GM12878 (cell line): ENCODE measurements at regions not wholly inside any gene's neighbourhood (a gene's known extent, or its start where the extent isn't known, plus 50 kb on each side); places are given as distances from the start of the nearest gene placed in this dataset.

Experiments
- ATAC-seq: fragments of 200-7000 bp; cut with Tn5 transposase; 3 replicates; pipeline ENCODE4 v1.9.1; 2020; ENCODE audit warnings: mild to moderate bottlenecking, moderate library complexity
- BruUV-seq: library from RNA; stranded (reverse); fragments of 400-500 nt; replicated peaks from 2 replicates; lab custom pipeline; 2021; lab: Mats Ljungman, UMichigan
- CTCF ChIA-PET: fragments of 300-600 bp; sonication (Branson Sonifier 250); formaldehyde crosslinking; extraction: SDS; loops from one replicate; lab custom pipeline; 2021; ENCODE audit warnings: inconsistent platforms; lab: Yijun Ruan, JAX
- POLR2A ChIA-PET: fragments of 350-600 bp; formaldehyde crosslinking; extraction: SDS; loops from one replicate; lab custom pipeline; 2021; ENCODE audit warnings: inconsistent platforms; lab: Charles Lee
- RAD21 ChIA-PET: fragments of 300-600 bp; sonication (Branson Sonifier 250); formaldehyde crosslinking; loops from one replicate; lab custom pipeline; 2023; ENCODE audit warnings: antibody characterized with exemption; ENCODE audit not compliant: unreplicated experiment; lab: Charles Lee
- SMC1A ChIA-PET: fragments of 300-600 bp; sonication (Branson Sonifier 250); formaldehyde crosslinking; loops from one replicate; lab custom pipeline; 2023; ENCODE audit not compliant: unreplicated experiment, uncharacterized antibody; lab: Charles Lee
- DNase-seq: peaks from one replicate; pipeline ENCODE4 v3.0.0-alpha.2; 2011; ENCODE audit warnings: low read depth, low spot score
- FAIRE-seq: peaks from 3 replicates; lab custom pipeline; 2011; peaks lifted over from hg19 to GRCh38; lab: Jason Lieb, UNC
- H2AFZ ChIP-seq: 2 replicates; pipeline ENCODE4 v1.6.0; 2011; ENCODE audit warnings: low read depth, low read length, control low read depth; ENCODE audit not compliant: control insufficient read depth
- H3K27ac ChIP-seq: 2 replicates; pipeline ENCODE4 v1.5.1; 2011; ENCODE audit warnings: control low read depth; ENCODE audit not compliant: control insufficient read depth, insufficient read depth
- H3K27me3 ChIP-seq, 2 experiments: replicated peaks in 1 of 2; 2 replicates each; pipeline versions ENCODE4 v1.6.0 to v1.6.1; 2011; ENCODE audit warnings: low read length in 1 of 2; ENCODE audit not compliant: control insufficient read depth in 2 of 2, insufficient read depth in 2 of 2
- H3K36me3 ChIP-seq, 2 experiments: 2 replicates each; pipeline ENCODE4 v1.5.1; 2011; ENCODE audit warnings: low read length in 1 of 2; ENCODE audit not compliant: control insufficient read depth in 2 of 2, insufficient read depth in 2 of 2
- H3K4me1 ChIP-seq: 2 replicates; pipeline ENCODE4 v1.6.1; 2011; ENCODE audit warnings: mild to moderate bottlenecking, low read length, moderate library complexity, mixed read lengths; ENCODE audit not compliant: control insufficient read depth, insufficient read depth
- H3K4me2 ChIP-seq: 2 replicates; pipeline ENCODE4 v1.6.0; 2011; ENCODE audit warnings: control low read depth; ENCODE audit not compliant: control insufficient read depth, insufficient read depth
- H3K4me3 ChIP-seq: fragments of 200-600 bp; sonication (generic); 2 replicates; pipeline ENCODE4 v1.5.1; 2016
- H3K79me2 ChIP-seq: 2 replicates; pipeline ENCODE4 v1.6.0; 2011; ENCODE audit warnings: low read length; ENCODE audit not compliant: control insufficient read depth, insufficient read depth
- H3K9ac ChIP-seq: 2 replicates; pipeline ENCODE4 v1.8.0; 2011; ENCODE audit warnings: low read length, control low read depth, mixed read lengths; ENCODE audit not compliant: control insufficient read depth, insufficient read depth
- H3K9me3 ChIP-seq: replicated peaks from 3 replicates; pipeline ENCODE4 v1.5.1; 2011; ENCODE audit warnings: mild to moderate bottlenecking, low read length; ENCODE audit not compliant: control insufficient read depth, insufficient read depth
- H4K20me1 ChIP-seq: 2 replicates; pipeline ENCODE4 v1.6.0; 2011; ENCODE audit not compliant: control insufficient read depth, insufficient read depth
- ESRRA ChIP-seq: IDR thresholded peaks from 2 replicates; pipeline ENCODE4 v1.6.1; 2012; ENCODE audit warnings: mild to moderate bottlenecking, low read length, improper control_type of control experiment
- FOXK2 ChIP-seq: fragments of 450-650 bp; IDR thresholded peaks from 2 replicates; pipeline ENCODE4 v1.6.1; 2017; ENCODE audit warnings: mild to moderate bottlenecking, moderate library complexity
- JUNB ChIP-seq: IDR thresholded peaks from 2 replicates; pipeline ENCODE4 v1.6.1; 2016; ENCODE audit warnings: antibody characterized with exemption, mild to moderate bottlenecking
- JUND ChIP-seq: IDR thresholded peaks from 2 replicates; pipeline ENCODE4 v1.6.1; 2012; ENCODE audit warnings: low read depth, mild to moderate bottlenecking, low read length, improper control_type of control experiment, moderate library complexity
- LARP7 ChIP-seq: fragments of 450-650 bp; IDR thresholded peaks from 2 replicates; pipeline ENCODE4 v1.6.1; 2017; ENCODE audit warnings: mild to moderate bottlenecking
- NKRF ChIP-seq: fragments of 450-650 bp; conservative IDR thresholded peaks from 2 replicates; pipeline ENCODE4 v1.6.1; 2017; ENCODE audit warnings: mild to moderate bottlenecking, moderate library complexity
- POLR2AphosphoS5 ChIP-seq: IDR thresholded peaks from 2 replicates; pipeline ENCODE4 v1.6.1; 2011; ENCODE audit warnings: mild to moderate bottlenecking, low read length, inconsistent platforms
- SUPT20H ChIP-seq: IDR thresholded peaks from 2 replicates; pipeline ENCODE4 v1.6.1; 2011; ENCODE audit warnings: low read depth, mild to moderate bottlenecking, low read length, moderate library complexity, borderline replicate concordance; ENCODE audit not compliant: control insufficient read depth
- TAF1 ChIP-seq: IDR thresholded peaks from 2 replicates; pipeline ENCODE4 v1.6.1; 2011; ENCODE audit warnings: mild to moderate bottlenecking, low read depth, low read length, borderline replicate concordance
- TCF12 ChIP-seq: IDR thresholded peaks from 2 replicates; pipeline ENCODE4 v1.6.1; 2011; ENCODE audit warnings: low read depth, mild to moderate bottlenecking, low read length
- ZBED1 ChIP-seq: IDR thresholded peaks from 2 replicates; pipeline ENCODE4 v1.6.1; 2016; ENCODE audit warnings: borderline replicate concordance
- ZBTB33 ChIP-seq: fragments of 450-650 bp; IDR thresholded peaks from 2 replicates; pipeline ENCODE4 v1.6.1; 2017; ENCODE audit warnings: mild to moderate bottlenecking
- ZNF687 ChIP-seq: fragments of 450-650 bp; IDR thresholded peaks from 2 replicates; pipeline ENCODE4 v1.6.1; 2017; ENCODE audit warnings: mild to moderate bottlenecking, moderate library complexity
- WGBS: methylation state at CpG from one replicate; pipeline ENCODE4 v1.1.6; 2016; ENCODE audit warnings: low lambda C conversion rate; ENCODE audit not compliant: insufficient replicate concordance, insufficient coverage; ENCODE audit errors: missing lambda C conversion rate; 5-methylcytosine and 5-hydroxymethylcytosine counted together
- in situ Hi-C: fragments of 300-500 bp; cut with MboI; formaldehyde crosslinking; loops from 9 replicates; pipeline ENCODE4 v1.14.3; 2018; ENCODE audit warnings: mixed read lengths
- intact Hi-C: fragments of 100-400 bp; cut with micrococcal nuclease; formaldehyde crosslinking; loops from one replicate; pipeline ENCODE4 v1.14.2; 2022; ENCODE audit not compliant: unreplicated experiment

- Histone ChIP-seq H4K20me1 (no peaks in the 10 kb centered on the region), H3K27ac (no peak overlapping the region), H3K9ac (no peak overlapping the region), H3K4me3 (no peak overlapping the region), H3K36me3 (no peaks in the 10 kb centered on the region), H3K27me3 (no peaks in the 10 kb centered on the region), H2AFZ (no peak overlapping the region), H3K4me1 (no peaks in the 10 kb centered on the region), H3K79me2 (no peaks in the 10 kb centered on the region), H3K9me3 (no peaks in the 10 kb centered on the region), H3K4me2 (no peak overlapping the region)
- 2% methylated on average over 3 of the region's 3 CpGs for WGBS
- ChIA-PET CTCF (no interaction called here), POLR2A (no interaction called here), SMC1A (no interaction called here), RAD21 (no interaction called here)
- FAIRE-seq (no peak), ATAC-seq (no peak), DNase-seq (no peak)
- TF ChIP-seq ZNF687 (no peak), ZBED1 (no peak), TAF1 (no peak), JUND (no peak), NKRF (no peak), ZBTB33 (no peak), LARP7 (no peak), JUNB (no peak), POLR2AphosphoS5 (no peak), SUPT20H (no peak), ESRRA (no peak), TCF12 (no peak), FOXK2 (no peak)
- in situ Hi-C loops (no loop called here), intact Hi-C loops (no loop called here)
- no TSS peak for BruUV-seq
These were observed 486.5 kb downstream of the TDRD15 start for GRCh38 chr2:21610304-21610703.
